ENCODE measurements at regions not wholly inside any gene's neighbourhood (a gene's known extent, or its start where the extent isn't known, plus 50 kb on each side); places are given as distances from the start of the nearest gene placed in this dataset.
A peak's percentile ranks its signal among the peaks of the same experiment; 100 is the strongest.
"Not testable (repeated sequence)": the region's sequence is repeated elsewhere in the genome, so short reads cannot be mapped to it uniquely, and the experiment has no call there.

DNA sequence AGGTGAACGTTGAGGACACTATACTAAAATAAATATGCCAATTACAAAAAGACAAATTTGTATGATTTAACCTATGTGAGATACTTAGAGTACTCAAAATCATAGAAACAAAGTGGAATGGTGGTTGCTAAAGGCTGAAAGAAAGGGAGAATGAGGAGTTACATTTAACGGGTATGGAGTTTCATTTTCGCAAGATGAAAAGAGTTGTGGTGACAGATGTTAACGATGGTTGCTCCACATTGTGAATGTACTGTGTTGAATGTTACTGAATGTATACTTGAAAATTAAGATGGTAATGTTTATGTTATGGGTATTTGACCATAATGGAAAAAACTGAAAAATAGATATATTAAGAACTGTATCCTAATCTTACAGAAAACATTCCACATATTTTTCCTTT, 51.3 kb upstream of the MOCS2 start:
- DNase-seq = no peak

DNA sequence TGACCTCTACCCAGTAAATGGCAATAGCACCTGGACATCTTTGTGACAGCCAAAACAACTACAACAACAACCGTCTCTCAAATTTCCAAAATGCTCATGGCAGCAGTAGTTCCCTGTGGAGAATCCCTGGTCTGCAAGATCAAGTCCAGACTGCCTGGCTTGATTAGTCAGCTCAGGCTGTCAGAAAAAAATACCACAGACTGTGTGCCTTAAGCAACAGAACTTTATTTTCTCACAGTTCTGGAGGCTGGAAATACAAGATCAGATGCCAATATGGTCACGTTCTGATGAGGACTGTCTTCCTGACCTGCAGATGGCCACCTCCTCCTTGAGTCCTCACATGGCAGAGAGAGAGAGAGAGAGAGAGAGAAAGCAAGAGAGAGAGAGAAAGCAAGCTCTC, 52.3 kb upstream of the MOCS2 start:
- DNase-seq = no peak

DNA sequence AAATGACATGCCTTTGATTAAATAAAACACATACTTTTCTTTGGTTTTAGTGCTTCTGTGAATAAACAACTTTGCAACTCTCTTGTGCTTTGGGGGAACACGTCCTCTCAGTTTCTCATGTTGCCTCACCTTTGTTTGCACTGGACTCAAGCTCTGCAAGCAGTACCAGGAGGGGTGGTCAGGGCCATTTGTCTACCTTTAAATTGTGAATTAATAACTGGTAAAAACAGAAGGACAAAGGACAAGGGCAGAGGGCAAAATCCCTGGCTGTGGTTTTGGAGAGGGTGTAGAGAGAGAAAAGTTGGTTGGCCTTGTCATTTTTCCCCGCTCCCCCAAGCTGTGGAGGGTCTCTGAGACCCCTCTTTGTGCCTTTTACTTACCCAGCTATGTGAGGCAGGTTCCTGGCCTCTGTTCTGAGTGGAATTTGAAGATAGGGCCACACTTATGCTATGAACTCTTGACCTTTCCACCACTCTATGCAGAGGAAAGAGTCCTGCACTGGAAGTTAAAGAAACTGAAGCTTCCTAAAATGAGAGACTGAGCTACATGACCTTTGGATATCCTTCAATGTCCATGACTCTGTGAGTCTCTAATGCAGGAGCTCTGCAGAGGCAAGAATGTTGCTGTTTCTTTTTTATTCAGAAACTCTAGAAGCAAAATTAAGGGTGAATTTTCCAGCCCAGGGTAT, 55.1 kb upstream of the MOCS2 start:
- DNase-seq = no peak

DNA sequence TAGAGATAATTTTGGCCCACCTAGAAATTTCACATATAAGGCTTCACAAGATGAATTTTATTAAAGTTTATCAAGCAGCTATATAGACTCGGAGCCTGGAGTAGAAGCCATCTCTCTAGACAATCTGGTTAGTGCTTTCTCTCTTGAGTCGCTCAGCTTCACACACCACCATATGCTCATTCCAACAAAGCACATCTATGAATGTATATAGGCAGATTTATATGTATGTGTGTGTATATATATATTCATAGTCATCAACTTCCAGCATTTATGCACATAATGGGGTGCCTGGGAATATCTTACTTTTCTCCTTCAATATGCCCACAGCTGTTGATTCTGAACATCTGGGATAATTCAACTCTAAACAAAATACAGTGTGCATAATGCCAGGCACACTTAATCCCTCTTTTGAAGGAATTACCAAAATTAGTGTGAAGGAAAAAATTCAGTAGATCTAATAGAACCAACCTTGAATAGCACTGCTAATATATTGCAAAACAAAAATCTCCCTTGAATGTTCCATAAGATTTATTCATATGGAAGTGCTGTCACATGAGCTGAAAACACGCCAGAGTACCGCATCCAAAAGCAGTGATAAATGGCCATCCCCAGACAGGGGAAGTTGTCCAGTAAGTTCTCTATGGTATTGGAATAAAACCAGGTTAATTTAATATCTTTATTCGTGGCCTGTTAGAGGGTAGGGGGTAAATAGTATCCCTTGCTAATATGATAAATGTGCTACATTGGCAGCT, 56.0 kb upstream of the MOCS2 start:
- no peak for DNase-seq

DNA sequence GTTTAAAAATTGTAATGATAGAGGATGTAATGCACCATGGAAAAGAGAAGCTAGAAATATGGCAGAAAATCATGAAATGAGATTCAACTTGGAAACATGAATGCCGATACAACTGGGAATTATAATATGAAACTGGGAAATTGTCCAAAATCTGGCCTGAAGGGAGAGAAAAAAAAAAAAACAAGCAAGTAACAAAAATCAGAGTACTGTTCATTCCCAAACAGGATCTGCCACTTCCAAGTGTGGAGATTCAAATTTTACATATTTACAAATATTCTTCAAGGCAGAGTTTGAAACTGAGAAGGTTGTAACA, 56.6 kb upstream of the MOCS2 start:
- DNase-seq = no peak

DNA sequence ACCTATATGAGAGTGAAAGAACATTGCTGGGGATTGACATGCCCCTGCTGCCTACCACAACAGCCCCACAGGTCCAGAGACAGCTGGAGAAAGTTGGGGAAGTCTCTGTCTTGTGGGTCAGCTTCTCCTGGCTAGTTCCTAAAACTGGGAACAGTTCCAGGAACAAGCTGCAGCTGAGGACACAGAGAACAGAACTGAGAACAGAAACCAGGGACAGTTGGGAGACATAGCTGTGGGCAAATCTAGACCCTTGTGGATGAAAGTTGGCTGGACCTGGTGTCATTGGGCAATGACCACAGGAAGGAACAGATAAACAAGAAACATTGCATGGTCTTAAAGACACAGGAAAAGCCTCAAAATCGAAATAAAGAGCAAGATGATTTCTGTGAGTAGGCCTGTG, 58.3 kb upstream of the MOCS2 start:
- no peak for DNase-seq

DNA sequence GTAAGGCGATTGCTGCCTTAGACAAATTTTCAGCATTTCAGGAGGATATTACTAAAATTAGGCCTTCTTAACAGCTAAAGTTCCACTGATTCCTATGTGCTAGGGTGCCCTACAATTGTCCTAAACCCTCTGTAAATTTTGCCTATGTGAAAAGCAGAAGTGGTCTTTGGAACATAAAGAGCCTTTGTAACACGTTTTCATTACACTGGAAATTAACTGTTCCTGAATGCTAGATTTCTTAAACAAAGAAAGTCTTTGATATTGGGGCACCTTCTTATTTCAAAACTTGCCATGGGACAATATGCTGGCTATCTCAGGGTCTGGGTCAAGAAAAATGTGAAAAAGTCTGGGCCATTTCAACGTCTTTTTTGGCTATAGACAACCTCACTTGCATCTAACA, 60.4 kb upstream of the MOCS2 start:
- DNase-seq = no peak

DNA sequence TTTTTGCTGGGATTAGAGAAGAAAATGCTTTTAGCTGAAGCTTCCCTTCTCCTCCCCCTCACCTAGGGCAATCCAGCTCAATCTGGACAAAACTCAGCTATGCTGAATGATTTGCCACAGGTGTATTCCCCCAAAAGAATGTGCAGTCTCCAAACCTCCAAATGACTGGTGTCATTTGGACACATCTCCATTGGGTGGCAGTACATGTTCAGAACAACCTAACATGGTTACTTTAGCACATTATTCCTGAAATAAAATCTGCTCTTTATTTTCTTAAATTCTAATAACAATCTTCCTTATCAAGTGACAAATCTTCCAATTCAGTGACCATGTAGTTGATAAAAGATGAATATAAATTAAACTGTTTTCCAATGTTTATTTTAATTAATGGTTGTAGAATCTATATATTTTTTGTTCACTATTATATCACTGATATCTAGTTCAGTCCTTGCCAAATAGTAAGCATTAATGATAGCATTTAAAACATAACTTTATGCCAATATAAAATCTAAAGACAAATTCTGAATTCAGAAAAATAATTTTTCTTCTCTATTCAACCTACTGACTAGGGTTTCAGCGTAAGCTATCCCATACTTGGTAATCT, 61.3 kb upstream of the MOCS2 start:
- peak in 1 of 2 experiments; percentile 14 for DNase-seq

DNA sequence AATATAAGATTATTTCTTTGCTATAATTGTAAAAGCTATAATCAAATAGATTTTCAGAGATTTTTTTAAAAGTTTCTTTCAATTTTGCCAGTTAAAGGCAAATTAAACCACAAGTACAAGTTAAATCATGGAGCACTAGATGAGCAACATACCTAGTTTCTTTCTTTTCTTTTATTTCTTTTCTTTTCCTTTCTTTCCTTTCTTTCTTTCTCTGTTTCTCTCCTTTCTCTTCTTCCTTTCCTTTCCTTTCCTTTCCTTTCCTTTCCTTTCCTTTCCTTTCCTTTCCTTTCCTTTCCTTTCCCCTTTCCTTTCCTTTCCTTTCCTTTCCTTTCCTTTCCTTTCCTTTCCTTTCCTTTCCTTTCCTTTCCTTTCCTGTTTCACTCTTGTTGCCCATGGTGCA, 62.5 kb upstream of the MOCS2 start:
- DNase-seq = not testable (repeated sequence)

DNA sequence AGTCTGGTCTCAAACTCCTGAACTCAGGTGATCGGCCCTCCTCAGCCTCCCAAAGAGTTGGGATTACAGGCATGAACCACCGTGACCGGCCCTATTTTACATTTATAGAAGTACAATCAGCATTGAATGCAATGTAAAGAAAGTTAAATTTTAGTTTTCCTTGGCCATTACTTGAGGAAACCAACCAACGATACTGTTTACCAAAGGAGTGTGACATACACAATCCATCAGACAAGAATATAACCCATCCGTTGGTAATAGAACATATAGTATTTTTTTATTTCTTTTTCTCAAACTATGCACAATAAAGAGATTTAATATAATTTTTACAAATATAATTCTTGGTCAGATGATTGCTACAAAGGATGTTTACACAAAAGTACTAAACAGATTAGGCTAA, 63.1 kb upstream of the MOCS2 start:
- no peak for DNase-seq

DNA sequence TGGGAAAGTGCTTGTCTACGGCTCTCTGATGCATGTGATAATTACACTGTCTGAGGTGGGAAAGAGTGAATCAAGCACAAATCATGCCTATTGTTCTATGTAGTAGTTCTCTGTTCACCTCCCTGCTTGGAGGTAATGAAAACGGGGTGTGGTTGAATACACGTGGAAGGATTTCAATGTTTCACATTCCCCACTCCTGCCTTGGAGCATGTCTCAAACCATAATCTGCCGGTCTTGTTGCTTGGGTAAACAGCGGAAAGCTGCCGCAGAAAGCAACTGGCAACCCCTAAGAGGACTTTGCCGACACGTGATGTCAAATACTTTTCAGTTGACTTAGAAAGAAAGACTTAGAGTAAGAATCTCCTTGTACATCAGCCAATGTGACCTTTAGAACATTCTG, 63.5 kb upstream of the MOCS2 start:
- DNase-seq = no peak

DNA sequence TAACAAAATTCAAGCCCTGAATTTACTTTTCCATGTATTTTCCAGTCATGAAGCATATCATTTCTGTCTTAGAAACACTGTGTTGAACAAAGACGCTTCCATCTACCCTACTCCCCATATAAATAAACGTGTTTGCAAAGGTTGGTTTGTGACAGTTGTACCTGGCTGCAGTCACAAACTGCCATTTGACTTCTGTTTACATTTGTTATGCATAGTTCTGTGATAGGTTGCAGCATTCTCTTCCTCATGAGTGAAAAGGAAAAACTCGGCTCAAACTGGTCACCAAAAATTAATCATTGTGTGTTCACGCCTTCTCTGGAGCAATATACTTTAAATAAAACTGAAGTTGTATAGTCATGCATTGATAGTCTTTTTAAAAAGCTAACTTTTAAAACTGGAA, 69.3 kb upstream of the MOCS2 start:
- DNase-seq = no peak

DNA sequence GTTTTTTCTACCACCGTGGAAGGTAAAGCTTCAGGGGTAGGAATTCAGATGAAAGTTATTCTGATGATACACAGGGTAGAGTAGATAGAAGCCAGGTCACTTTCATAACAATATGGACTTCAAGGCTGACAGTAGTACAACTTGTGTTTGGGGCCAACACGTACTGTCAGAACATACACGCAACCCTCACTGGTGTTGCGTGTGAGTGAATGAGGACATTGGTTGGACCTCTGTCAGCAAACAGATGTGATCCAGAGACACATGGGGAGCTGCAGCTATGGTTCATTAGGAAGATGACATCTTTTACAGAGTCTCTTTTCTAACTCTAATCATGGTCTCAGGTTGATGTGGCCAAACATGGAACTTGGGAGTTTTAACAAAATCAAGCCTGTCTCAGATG, 70.1 kb upstream of the MOCS2 start:
- DNase-seq = no peak

DNA sequence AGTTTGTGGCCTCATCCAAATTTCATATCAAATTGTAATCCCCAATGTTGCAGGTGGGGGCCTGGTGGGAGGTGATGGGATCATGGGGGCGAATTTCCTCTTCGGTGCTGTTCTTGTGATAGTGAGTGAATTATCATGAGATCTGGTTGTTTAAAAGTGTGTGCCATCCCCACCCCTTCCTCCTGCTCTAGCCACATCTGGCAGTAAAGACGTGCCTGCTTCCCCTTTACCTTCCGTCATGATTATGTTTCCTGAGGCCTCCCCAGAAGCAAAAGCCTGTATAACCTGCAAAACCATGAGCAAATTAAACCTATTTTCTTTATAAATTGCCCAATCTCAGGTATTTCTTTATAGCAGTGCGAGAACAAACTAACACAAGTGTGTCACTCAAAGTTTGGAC, 71.0 kb upstream of the MOCS2 start:
- DNase-seq = no peak

DNA sequence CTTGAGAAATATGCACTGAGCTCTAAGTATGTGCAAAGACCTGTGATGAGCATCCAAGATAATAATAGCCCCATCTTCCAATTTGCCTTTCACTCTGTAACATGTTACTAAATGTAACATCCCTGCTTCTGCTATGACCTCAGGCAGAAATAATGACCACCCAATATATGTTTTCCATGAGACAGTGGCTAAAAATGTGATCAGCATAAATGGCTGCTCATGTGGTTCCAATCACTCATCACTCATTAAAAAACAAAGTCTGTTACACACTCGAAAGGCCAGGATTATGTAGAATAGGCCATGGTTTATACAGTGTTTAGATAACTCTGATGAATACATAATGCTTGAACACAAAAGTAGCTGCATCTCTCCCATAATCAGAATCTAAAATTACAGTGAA, 71.4 kb upstream of the MOCS2 start:
- no peak for DNase-seq

DNA sequence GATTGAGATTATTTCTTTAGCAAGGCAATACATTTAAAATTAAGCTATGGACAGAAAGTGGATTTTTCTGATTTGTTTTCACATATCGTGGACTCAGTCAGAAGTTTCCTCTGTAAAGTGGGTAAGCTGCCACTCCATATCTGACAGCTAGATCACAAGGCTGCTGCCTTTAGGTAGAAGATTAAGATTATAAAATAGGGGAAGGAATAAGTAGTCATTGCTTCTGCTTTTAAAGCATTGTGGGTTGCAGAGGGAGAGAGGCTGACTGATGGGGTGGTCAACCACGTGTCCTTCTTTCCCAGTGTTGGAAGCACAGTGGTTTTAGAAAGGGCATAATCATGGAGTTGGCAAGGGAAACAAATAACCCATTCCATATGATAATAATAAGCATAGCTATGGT, 74.3 kb upstream of the MOCS2 start:
- DNase-seq = no peak

DNA sequence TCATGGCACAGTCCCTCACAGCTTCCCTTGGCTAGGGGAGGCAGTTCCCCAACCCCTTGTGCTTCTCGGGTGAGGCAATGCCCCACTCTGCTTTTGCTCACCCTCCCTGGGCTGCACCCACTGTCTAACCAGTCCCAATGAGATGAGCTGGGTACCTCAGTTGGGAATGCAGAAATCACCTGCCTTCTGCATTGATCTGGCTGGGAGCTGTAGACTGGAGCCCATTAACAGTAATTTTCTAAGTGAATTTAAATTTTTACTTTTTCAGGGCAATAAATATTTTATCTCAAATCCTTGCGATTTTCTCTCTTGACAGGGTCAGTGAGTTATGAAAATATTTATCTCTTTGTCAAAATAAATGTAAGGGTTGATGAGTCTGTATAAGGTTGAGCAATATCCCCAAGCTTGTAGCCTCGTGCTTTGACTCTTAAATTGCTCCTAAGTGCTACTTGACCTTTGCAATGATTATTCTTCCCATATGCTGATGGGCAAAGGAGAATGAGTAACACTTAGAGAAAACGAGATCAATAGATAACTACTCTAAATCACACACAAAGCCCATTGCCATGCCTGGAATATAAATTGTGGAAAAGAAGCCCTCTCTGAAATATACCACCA, 82.1 kb upstream of the MOCS2 start:
- no peak for DNase-seq

DNA sequence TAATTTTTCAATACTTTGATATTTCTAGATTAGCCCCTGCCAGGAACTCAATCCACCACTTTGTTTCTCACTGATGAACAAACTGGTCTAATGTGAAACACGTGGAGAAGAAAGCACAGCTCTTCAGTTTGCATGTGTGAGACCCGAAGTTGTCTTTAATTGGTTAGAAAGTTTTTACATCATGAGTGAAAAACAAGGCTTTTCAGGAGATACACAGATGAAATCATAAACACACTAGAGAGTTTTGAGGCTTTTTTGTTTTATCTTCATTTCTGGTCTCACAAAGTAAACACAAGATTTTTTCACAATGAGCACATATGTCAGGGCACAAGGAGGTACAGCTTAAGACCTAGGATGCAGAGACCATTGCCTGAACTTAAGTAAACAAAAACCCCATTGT, 84.5 kb upstream of the MOCS2 start:
- no peak for DNase-seq

DNA sequence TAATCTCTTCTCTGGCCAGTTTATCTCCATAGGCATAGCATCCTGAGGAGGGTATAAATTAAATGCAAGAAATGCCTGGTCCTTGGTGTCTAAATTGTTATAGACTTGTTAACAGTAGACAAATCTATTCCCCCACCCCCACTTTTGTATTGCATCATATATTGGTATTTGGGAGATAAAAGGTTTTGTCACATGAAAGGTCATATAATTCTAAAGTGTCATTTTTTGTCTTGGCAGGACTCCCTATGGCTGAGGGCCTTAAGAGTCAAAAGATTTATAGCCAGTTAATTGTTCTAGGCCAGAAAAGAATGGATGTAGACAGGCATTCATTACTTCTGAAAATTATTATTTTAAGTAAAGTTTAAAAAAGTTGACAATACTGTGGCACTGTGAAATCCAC, 90.3 kb upstream of the MOCS2 start:
- no peak for DNase-seq

DNA sequence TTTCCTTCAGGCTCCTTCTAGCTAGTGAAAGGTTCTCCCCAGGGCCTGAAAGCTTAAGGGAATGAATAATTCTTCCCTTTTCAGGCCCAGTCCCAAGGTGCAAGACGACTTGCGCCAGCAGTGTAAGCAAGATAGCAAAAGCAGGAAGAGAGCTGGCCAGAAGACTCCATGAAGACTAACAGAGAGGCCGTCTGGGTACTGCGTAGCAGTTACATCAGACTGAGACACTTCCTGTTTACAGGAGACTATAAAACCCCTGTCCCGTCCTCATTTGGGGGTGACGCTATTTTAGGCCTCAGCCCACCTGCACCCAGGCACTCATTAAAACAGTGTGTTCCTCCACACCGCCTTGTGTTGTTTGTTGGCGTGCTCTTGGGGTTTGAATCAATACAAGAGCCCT, 90.7 kb upstream of the MOCS2 start:
- DNase-seq = no peak

DNA sequence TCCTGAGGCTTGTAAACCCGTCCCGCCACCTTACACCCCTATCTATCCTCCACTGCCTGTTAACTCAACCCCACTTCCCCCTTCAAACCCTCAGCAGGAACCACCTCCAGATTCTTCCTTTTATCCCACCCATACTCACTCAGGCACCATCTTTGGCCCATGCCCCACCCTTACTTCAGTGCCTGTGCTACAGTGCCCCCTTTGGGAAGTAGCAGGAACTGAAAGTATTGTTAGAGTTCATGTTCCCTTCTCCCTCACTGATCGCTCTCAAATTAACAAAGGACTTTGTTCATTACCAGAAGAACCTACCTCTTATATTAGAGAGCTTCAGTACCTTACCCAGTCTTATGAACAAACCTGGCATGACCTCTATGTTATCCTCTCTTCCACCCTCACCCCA, 92.2 kb upstream of the MOCS2 start:
- DNase-seq = no peak

DNA sequence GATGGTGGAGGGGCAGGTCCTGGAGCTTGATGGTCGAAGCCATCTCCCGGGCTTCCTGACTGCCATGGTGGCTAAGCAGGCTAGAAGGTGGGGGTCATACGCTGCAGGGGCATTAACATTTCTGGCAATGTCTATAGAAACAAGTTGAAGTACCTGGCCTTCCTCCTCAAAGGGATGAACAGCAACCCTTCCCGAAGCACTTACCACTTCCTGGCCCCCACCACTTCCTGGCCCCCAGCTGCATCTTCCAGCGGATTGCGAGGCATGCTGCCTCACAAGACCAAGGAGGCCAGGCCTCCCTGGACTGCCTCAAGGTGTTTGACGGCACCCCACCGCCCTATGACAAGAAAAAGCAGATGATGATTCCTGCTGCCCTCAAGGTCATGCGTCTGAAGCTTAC, 97.0 kb upstream of the MOCS2 start:
- no peak for DNase-seq

DNA sequence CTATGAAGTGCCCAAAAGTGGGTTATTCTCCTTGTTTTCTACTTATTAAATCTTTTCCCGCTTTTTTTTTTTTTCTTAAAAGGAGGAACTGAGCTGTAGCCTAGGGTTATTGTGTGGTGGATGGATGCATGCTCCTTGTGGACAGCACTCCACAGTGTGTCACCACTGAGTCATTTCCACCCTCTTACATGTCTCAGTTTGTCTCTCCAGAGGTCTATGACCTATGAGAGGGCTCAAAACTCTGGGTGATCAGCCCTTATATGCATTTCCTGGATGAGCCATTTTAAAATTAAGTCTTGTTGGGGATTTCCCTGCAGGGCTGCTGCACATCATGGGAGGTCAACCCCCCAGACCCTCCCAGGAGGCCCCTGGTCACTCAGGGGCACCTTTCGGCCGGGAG, 102.2 kb upstream of the MOCS2 start:
- DNase-seq = no peak

DNA sequence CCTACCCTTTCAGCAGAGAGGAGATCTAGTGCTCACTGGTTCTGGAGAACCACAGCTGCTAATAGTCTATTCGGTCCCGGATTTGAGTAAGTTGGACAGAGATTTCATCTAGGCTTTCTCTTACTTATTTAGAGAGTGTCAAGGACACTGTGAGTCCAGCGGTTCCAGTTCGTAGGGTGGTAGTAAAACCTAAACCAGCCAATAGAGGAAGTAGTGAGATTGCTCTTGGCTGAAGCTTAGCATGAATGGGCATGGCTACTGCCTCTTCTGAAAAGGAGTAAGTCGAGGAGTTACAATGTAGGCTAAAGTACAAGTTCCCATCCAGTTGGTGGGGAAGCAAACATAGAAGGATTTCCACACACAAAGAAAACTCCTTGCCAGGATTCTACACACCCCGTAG, 109.6 kb upstream of the MOCS2 start:
- DNase-seq = no peak
